ENCODE measurements at regions not wholly inside any gene's neighbourhood (a gene's known extent, or its start where the extent isn't known, plus 50 kb on each side); places are given as distances from the start of the nearest gene placed in this dataset.
"Not testable (repeated sequence)": the region's sequence is repeated elsewhere in the genome, so short reads cannot be mapped to it uniquely, and the experiment has no call there.

- Mint-ChIP-seq H3K36me3 (ENCODE audit: low read depth) (peaks cover 5% of the 10 kb centered on the region; the same call in 1 of the 2 replicates), H3K4me3 (no peak overlapping the region), H3K4me1 (ENCODE audit: low read depth) (peaks cover 73% of the 10 kb centered on the region), H3K27me3 (ENCODE audit: insufficient read depth) (peaks cover 1% of the 10 kb centered on the region), H3K9me3 (no peaks in the 10 kb centered on the region), H3K27ac (no peak overlapping the region)
- DNase-seq: no peak
- no peak for TF ChIP-seq CTCF (IDR thresholded peaks at IDR 0.05)
These were observed 120.1 kb downstream of the FEM1C start for GRCh38 chr5:115424446-115424845.

- no peak for TF ChIP-seq CTCF (IDR thresholded peaks at IDR 0.05)
- Mint-ChIP-seq H3K9me3 (no peaks in the 10 kb centered on the region), H3K27ac (no peak overlapping the region), H3K36me3 (ENCODE audit: low read depth) (peaks cover 5% of the 10 kb centered on the region; the same call in 1 of the 2 replicates), H3K4me1 (ENCODE audit: low read depth) (peaks cover 73% of the 10 kb centered on the region), H3K4me3 (no peak overlapping the region), H3K27me3 (ENCODE audit: insufficient read depth) (peaks cover 1% of the 10 kb centered on the region)
- no peak for DNase-seq
These were observed 120.5 kb downstream of the FEM1C start for GRCh38 chr5:115424030-115424429.

GRCh38 chr5:115423541-115423940 is 121.0 kb downstream of the FEM1C start:
- peaks cover 1% of the 10 kb centered on the region for H3K27me3 Mint-ChIP-seq (ENCODE audit: insufficient read depth)
- no peak overlapping the region for H3K4me3 Mint-ChIP-seq
- TF ChIP-seq CTCF (IDR thresholded peaks at IDR 0.05): no peak
- H3K36me3 Mint-ChIP-seq (ENCODE audit: low read depth): peaks cover 5% of the 10 kb centered on the region; the same call in 1 of the 2 replicates
- H3K27ac Mint-ChIP-seq: no peak overlapping the region
- peaks cover 74% of the 10 kb centered on the region for H3K4me1 Mint-ChIP-seq (ENCODE audit: low read depth)
- H3K9me3 Mint-ChIP-seq: no peaks in the 10 kb centered on the region
- DNase-seq: no peak

- no peak for DNase-seq
- Mint-ChIP-seq H3K27me3 (ENCODE audit: insufficient read depth) (peaks cover 1% of the 10 kb centered on the region), H3K4me3 (no peak overlapping the region), H3K36me3 (ENCODE audit: low read depth) (peaks cover 5% of the 10 kb centered on the region; the same call in 1 of the 2 replicates), H3K9me3 (no peaks in the 10 kb centered on the region), H3K27ac (no peak overlapping the region), H3K4me1 (ENCODE audit: low read depth) (peaks cover 76% of the 10 kb centered on the region)
- no peak for TF ChIP-seq CTCF (IDR thresholded peaks at IDR 0.05)
These were observed 121.5 kb downstream of the FEM1C start for GRCh38 chr5:115423051-115423450.

- H3K4me1 Mint-ChIP-seq (ENCODE audit: low read depth): peaks cover 63% of the 10 kb centered on the region
- not testable (repeated sequence) for H3K4me3 Mint-ChIP-seq; H3K27ac Mint-ChIP-seq; H3K27me3 Mint-ChIP-seq (ENCODE audit: insufficient read depth); H3K9me3 Mint-ChIP-seq; H3K36me3 Mint-ChIP-seq (ENCODE audit: low read depth); DNase-seq
These were observed 123.8 kb downstream of the FEM1C start for GRCh38 chr5:115420812-115421211.

GRCh38 chr5:115419846-115420585 is 123.6 kb upstream of the CCDC112 start:
- Mint-ChIP-seq H3K27me3 (ENCODE audit: insufficient read depth) (peaks cover 1% of the 10 kb centered on the region; the same call in 1 of the 2 replicates), H3K4me1 (ENCODE audit: low read depth) (peaks cover 63% of the 10 kb centered on the region)

More at GRCh38 chr5:115419846-115420585, 123.6 kb upstream of the CCDC112 start:
- H3K36me3 Mint-ChIP-seq (ENCODE audit: low read depth): no peaks in the 10 kb centered on the region
- no peaks in the 10 kb centered on the region for H3K9me3 Mint-ChIP-seq
- DNase-seq: peak; percentile 93
- TF ChIP-seq CTCF (IDR thresholded peaks at IDR 0.05): no peak
- H3K27ac Mint-ChIP-seq: peak overlapping the region; percentile 81
- H3K4me3 Mint-ChIP-seq: peak overlapping the region; percentile 52

Measured in HFFc6 (cell line).